Upper lobe of right lung (tissue), 1 donor: ENCODE measurements at regions not wholly inside any gene's neighbourhood (a gene's known extent, or its start where the extent isn't known, plus 50 kb on each side); places are given as distances from the start of the nearest gene placed in this dataset.

Experiments
- ATAC-seq: fragments of 200-7000 bp; cut with Tn5 transposase; one replicate; pipeline ENCODE4 v1.9.1; 2020; ENCODE audit warnings: mild to moderate bottlenecking, moderate library complexity
- DNase-seq: peaks from one replicate; pipeline ENCODE4 v3.0.0-alpha.2; 2020
- H3K27ac ChIP-seq: fragments of 200-600 bp; one replicate; pipeline ENCODE4 v1.8.0; 2022
- H3K27me3 ChIP-seq: fragments of 200-600 bp; one replicate; pipeline ENCODE4 v1.8.0; 2022; ENCODE audit warnings: mild to moderate bottlenecking
- H3K36me3 ChIP-seq: fragments of 200-600 bp; one replicate; pipeline ENCODE4 v1.8.0; 2022
- H3K4me1 ChIP-seq: fragments of 200-600 bp; one replicate; pipeline ENCODE4 v1.8.0; 2022
- H3K4me3 ChIP-seq: fragments of 200-600 bp; one replicate; pipeline ENCODE4 v1.8.0; 2022; ENCODE audit warnings: mild to moderate bottlenecking
- H3K9me3 ChIP-seq: fragments of 200-600 bp; one replicate; pipeline ENCODE4 v1.8.0; 2022
- intact Hi-C: fragments of 100-400 bp; cut with DNase I; formaldehyde crosslinking; loops from one replicate; pipeline ENCODE4 v1.11.0; 2022
- TF ChIP-seq, protein P1 (sequence below): fragments of 200-600 bp; IDR thresholded peaks from one replicate; pipeline ENCODE4 v1.8.0; 2022; ENCODE audit warnings: antibody characterized with exemption
- donor health status: DM: no; HTN: yes; CAD: no; lungs with severe emphysema.

DNA sequence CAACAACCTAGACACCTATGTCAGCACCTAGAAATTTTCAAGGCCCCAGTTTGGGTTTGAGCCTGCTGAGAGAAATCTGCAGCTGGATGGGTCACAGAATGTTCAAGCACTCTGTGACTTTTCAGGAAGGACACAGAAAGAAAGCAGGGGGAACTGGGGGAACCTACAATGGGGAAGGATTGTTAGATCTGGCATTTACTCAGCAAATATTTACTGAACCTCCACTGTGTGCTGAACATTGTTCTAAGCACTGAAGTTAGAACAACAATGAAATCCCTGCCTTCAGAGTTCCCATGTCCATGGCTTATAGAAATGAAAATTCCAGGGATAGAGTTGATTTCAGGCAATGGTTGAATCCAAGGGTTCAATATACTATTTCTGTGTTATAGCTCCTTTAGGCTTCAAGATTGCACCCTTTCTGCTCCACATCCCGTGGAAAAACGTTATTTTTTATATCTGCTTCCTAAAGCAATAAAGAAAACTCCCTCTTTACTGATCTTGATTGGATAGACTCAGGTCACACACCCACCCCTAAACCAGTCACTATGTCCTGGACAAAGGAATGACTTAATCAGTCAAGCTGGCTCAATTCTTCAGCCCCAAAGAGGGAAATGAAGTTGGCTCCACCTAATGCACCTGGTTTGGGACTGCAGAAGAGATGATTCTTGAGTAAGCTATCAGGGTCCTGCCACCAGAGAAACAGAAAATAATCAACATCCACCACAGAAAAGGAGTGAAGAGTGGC lies 95.1 kb downstream of the OR5AK2 start:
- TF ChIP-seq, protein P1, sequence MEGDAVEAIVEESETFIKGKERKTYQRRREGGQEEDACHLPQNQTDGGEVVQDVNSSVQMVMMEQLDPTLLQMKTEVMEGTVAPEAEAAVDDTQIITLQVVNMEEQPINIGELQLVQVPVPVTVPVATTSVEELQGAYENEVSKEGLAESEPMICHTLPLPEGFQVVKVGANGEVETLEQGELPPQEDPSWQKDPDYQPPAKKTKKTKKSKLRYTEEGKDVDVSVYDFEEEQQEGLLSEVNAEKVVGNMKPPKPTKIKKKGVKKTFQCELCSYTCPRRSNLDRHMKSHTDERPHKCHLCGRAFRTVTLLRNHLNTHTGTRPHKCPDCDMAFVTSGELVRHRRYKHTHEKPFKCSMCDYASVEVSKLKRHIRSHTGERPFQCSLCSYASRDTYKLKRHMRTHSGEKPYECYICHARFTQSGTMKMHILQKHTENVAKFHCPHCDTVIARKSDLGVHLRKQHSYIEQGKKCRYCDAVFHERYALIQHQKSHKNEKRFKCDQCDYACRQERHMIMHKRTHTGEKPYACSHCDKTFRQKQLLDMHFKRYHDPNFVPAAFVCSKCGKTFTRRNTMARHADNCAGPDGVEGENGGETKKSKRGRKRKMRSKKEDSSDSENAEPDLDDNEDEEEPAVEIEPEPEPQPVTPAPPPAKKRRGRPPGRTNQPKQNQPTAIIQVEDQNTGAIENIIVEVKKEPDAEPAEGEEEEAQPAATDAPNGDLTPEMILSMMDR = no peak
- no peaks in the 10 kb centered on the region for H3K36me3 ChIP-seq
- H3K27ac ChIP-seq = no peak overlapping the region
- no peak overlapping the region for H3K4me3 ChIP-seq
- intact Hi-C loops = no loop called here
- DNase-seq = no peak
- H3K27me3 ChIP-seq = no peaks in the 10 kb centered on the region
- no peaks in the 10 kb centered on the region for H3K4me1 ChIP-seq
- H3K9me3 ChIP-seq = no peaks in the 10 kb centered on the region
- no peak for ATAC-seq

GRCh38 chr11:57085611-57086010 lies 96.1 kb upstream of the LRRC55 start:
- no peaks in the 10 kb centered on the region for H3K4me1 ChIP-seq
- TF ChIP-seq, protein P1 = peak; percentile 13
- H3K27me3 ChIP-seq = no peaks in the 10 kb centered on the region
- DNase-seq (no peak), ATAC-seq (no peak)
- intact Hi-C loops = no loop called here
- no peaks in the 10 kb centered on the region for H3K9me3 ChIP-seq
- H3K27ac ChIP-seq = no peak overlapping the region
- H3K4me3 ChIP-seq = no peak overlapping the region
- no peaks in the 10 kb centered on the region for H3K36me3 ChIP-seq

- Histone ChIP-seq H3K27me3 (no peaks in the 10 kb centered on the region), H3K36me3 (no peaks in the 10 kb centered on the region), H3K4me1 (no peaks in the 10 kb centered on the region), H3K9me3 (no peaks in the 10 kb centered on the region), H3K27ac (no peak overlapping the region), H3K4me3 (no peak overlapping the region)
- TF ChIP-seq, protein P1 = no peak
- no peak for ATAC-seq
- intact Hi-C loops = no loop called here
- DNase-seq = no peak
These were observed 93.8 kb upstream of the LRRC55 start for GRCh38 chr11:57087991-57088390.

DNA sequence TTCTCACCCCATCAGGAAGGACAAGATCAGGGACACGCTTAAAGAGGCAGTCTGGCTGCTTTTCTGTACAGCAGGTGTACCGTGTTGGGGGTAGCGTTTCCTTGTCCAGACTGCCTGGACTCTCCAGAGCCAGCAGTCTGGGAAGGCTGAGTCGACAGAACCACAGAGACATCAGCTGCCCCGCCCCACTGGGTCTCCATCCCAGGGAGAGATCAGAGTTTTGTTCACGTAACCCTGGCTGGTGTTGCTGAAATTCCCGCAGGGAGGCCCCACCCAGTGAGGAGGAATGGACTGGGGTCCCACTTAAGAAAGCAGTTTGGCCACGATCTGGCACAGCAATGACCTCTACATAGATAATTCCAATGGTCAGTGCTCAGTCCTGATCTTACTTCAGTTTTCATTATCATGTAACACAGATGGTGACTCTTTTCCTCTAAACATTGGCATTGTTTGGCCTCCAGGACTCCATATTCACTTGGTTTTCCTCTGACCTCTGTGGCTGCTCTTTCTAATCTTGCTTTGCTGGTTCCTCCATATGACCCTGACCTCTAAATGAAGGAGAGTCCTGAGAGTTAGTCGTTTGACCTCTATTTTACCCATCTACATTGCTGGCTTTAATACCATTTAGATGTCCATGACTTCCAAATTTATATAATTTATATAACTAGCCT lies 89.6 kb upstream of the LRRC55 start:
- H3K27ac ChIP-seq = no peak overlapping the region
- H3K9me3 ChIP-seq = no peaks in the 10 kb centered on the region
- TF ChIP-seq, protein P1 = no peak
- H3K36me3 ChIP-seq = no peaks in the 10 kb centered on the region
- no peaks in the 10 kb centered on the region for H3K27me3 ChIP-seq
- H3K4me1 ChIP-seq = no peaks in the 10 kb centered on the region
- no peak overlapping the region for H3K4me3 ChIP-seq
- intact Hi-C loops = no loop called here
- ATAC-seq (no peak), DNase-seq (no peak)

GRCh38 chr11:57094181-57094935 lies 87.4 kb upstream of the LRRC55 start:
- Histone ChIP-seq H3K9me3 (no peaks in the 10 kb centered on the region), H3K27ac (no peak overlapping the region), H3K27me3 (no peaks in the 10 kb centered on the region), H3K4me1 (no peaks in the 10 kb centered on the region), H3K4me3 (no peak overlapping the region), H3K36me3 (no peaks in the 10 kb centered on the region)
- no peak for ATAC-seq
- DNase-seq = no peak
- TF ChIP-seq, protein P1 = no peak
- intact Hi-C loops = no loop called here
